AG08396 (cell line): ENCODE measurements at regions not wholly inside any gene's neighbourhood (a gene's known extent, or its start where the extent isn't known, plus 50 kb on each side); places are given as distances from the start of the nearest gene placed in this dataset.

Experiments
- DNase-seq: peaks from one replicate; pipeline ENCODE4 v3.0.0; 2012; ENCODE audit warnings: low spot score, mixed read lengths

DNA sequence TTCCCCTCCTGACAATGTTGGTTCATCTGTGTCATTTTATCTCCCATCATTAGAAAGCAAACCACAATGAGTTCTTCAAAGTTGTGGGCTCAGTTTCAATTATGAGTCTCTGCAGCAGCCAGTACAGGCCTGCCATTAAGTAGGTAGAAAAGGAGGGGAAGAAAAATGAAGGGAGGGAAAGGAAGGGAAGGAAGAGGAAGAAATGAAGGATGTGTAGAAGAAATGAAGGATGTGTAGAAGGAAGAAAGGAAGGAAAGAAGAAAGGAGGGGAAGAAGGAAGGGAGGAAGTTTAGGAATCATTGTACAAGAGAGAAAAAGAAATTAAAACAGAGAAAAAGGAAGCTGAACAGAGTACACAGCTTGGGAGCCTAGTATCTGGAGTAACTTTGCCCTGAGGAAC, 498.3 kb upstream of the DAB1 start:
- no peak for DNase-seq

DNA sequence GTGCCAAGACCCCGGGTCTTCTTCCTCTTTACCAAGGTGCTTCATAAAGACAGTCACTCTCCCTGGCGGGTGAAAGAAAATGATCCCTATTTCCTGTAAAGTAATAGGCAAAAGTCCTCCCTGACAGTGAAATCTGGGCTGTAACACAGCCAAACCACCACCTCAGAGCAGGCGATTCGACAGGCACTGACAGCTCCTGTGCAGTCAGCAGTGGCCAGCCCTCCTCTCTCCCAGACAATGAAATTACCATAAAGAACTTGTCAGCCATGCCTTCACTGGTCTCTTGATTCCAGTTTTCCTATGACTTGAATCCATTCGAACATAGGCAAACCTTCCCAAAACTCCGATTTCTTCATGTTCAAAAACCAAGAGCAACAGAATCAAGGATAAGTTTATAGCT, 492.2 kb upstream of the DAB1 start:
- no peak for DNase-seq

DNA sequence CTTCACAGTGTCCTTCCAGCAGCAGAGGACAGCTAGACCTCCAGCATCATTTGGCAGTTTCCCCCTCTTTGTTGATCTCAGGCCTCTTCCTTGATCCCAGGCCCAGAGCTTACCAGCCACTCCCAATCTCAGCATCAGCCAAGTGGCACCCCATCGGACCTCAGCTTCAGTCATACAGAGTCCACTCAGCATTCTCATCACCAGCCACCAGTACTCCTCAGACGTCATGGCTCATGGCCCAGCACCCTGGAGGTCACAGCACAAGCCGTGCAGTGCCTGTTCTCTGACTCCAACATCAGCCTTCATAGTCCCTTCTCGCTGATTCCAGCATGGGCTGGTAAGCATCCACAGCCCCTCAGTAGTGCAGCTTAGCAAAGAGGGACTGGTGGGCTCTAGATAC, 487.6 kb upstream of the DAB1 start:
- no peak for DNase-seq

DNA sequence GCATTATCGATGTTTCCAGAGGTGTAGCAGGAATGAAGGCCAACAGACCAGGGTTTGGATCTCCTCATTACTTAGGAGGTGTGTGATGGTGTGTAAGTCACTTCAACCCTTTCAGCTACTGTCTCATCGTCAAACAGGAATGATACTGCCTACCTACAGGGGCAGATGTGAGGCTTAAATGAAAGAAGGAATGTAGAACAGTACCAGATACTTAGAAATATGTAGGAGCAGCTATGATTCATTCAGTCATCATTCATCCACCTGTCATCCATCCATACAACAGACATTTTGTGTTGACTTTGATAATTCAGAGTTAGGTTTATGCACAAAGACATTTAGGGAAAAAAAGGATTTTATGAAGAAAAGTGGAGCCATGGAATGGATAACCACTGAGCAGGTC, 486.9 kb upstream of the DAB1 start:
- DNase-seq, result no peak

DNA sequence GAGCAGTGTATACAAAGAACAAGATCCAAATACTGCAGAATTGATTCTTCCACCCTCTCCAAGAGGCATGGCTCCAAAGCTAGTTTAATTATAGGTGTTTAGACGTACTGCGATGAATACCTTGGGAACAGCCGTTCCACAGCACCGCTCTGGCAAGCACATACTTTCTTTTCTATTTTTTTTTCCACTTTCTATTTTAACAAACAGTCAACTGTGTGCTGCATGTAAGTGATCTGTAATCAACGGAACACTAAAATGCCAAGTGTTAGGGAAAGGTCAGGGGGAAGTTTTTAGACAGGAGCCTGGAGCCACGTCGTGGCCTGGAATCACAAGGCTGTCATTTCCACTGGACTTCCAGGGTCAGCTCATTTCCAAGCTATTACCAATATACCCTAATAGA, 486.4 kb upstream of the DAB1 start:
- DNase-seq, result no peak

DNA sequence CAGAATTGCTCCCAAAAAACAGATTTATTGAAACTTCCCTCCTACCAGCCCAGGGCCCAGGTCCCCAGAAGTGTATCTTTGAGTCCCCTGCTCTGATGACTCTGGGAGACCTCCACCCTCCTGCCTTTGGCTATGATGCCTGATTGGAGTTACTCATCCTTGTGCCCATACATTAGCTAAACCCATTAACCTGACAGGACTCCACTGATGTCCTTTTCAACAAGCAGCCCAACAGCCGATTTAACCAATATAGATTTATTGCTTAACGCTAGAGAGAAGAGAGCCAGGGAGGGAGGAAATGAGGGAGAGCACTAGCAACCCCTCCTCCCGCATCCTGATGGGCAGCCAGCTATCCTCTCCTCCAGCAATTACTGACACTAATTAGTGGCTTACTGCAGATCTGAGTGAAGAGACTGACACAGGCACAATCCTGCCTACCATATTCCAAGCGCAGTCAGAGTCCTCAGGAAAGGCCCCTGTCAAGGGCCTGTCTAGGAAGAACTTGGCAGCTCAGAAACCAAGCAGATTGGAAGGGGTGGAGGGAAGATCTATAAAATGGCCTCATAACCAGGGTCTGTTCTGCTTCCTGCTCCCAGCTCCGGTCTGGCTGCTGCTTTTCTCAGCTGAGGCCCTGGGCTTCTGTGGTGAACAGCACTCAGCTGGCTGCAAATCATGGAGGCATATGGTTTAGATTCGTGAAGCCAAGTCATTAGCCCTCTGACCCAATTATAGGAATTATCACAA, 484.5 kb upstream of the DAB1 start:
- no peak for DNase-seq

DNA sequence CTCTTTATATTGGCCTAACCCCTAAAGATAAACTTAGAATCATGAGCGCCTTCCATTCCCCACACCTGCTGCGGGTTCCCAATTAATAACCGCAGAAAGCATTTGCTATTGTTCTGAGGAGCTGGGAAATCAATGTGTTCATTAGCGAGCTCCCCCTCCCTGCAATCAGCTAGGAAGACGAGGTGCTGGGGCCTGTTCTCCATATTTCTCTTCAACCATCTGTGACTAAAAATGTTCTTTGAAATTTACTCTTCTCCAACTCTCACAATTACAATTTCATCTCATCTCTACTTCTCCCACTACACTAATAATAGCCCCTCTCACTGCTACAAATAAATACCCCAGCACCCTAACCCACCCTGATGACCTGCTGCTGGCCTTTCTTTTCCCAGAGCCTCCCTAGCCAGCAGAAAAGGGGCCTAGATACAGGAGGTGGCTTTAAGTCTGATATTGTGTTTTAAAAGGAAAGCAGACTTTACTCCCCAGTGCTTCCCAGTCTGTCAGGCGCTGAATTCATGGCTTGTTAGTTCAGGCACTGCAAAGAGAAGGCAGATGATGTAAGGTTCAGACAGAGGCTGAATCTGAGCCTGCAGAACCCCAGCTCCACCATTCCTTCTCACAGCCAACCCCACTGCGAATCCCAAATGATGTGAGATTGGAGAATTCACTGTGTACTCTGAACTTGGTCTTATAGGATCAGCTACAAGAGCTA, 477.5 kb upstream of the DAB1 start:
- no peak for DNase-seq

DNA sequence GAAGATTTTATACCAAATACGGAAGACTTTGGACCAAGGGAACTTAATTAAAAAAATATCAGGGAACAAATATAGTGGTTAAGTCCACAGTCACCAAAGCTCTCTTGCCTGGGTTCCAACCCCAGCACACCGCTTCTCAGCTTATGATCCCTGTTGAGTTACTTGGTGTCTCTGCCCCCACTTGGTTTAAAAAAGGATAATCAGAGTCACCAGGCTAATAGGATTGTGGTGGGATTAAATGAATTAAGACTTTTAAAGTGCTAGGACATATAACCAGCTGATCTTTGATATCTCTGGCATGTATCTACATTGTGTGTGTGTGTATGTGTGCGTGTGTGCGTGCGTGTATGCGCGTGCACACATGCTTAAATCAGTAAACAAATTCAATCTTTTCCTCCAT, 474.7 kb upstream of the DAB1 start:
- DNase-seq, result no peak

DNA sequence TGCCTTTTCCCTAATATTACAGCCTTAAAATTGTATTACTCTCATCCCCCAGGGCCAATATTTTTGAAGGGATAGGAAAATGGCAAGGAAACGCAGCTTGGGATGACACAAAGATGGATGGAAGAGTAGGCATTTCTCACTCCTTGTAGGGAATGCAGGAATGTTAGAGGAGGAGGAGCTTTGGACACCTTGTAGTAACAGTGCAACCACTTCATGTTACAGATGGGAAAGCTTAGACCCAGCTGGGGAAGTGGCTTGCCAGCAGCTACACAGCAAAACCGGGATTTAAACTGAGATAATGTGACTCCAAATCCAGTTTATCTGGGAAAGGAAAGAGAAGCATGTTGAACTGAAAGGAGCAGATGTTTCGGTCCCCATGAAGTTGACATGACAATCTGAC, 473.7 kb upstream of the DAB1 start:
- DNase-seq, result no peak

DNA sequence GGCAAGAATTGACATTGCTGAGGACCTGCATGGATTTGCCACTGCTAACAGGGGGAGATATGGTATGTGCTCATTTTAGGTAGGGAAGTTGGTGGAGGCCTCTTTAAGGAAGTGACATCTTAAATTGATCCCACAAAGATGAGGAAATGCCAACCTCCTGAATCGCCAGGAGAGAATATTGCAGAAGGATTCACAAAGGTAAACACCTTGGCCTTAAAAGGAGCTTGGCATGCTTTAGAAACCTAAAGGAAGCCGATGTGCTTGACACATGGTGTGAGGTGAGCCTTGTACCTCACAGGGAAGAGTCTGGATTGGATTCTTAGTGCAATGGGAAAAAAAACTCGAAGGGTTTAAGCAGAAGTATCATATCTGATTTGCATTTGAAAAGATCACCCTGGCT, 470.5 kb upstream of the DAB1 start:
- DNase-seq, result no peak

DNA sequence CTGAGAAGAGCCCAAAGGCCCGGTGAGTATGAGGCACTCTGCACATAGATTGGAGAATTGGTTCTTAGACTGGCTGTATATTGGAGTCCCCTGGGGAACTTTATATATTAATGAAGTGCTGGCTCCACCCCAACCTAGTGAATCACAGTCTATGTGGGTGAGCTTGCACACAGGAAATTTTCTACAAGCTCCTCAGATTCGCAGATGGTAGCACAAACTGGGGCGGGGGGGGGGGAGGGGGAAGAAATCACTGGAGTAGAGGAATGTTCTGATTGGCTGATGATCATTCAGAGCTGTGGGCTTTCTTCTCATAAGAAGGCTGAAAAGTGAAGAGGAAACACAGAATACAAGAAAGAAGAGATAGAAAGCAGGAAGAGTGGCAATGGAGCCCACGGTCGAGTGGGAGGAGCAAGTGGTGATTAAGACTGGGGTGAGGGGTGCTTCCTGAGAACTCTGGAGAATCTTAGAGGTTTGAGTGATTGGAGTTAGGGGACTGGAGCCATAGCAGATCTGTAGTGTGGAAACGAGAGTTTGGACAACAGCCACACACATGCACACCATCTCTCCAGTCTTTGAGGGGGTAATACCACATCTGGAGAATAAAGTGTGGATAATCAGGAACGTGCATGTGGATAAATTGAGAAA, 465.9 kb upstream of the DAB1 start:
- no peak for DNase-seq

DNA sequence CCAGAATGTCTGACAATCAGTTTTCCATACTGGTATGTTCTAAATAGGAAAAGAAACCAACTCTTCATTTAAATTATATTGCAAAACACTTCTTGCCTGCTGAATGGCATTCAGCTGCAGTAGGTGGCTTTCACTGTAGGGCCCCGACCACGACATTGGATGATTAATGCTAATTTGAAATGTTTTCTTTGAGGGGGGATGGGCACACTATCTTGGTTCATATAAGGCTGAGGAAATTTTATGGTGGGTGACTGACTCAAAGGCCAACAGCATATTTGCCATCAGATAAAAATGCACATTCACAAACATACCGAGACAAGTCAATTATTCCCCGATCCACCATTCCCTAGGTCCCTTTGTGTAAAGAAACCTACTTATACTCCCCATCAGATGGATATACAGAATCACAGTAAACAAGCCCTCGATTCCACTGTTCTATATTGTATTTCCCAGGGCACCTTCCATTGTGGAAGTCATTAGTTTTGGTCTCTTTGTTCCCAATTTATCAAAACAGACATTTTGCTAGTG, 464.2 kb upstream of the DAB1 start:
- DNase-seq, result no peak

DNA sequence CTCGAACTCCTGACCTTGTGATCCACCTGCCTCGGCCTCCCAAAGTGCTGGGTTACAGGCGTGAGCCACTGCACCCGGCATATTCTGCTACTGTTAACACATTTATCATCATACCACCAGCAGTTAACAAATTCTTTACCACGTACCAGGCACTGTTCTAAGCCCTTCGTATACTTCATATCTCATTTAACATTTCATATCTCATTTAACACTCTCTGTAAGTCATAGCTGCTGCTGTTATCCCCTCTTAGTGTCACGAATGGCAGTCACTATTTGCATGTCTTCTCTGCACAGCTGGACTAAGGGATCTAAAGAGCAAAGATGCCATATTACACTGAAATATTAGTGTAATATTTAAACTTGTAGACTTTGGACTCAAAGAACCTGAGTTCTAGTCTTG, 462.5 kb upstream of the DAB1 start:
- no peak for DNase-seq

DNA sequence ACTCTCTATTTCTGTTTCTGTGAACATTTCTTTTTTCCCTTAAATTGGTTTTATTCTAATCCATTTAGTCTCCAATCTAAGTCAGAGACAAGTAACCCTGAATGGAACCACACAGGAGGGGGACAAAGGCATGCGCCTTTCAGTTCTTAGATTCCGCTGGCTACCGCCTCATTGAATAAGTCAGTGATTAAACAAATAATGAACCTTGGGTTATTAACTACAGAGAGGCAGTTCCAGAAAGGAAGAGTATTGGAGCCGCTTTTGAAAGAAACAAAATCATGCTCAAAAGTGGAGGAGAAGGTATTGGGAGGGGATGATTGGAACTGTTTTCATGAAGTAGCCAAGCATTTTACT, 459.8 kb upstream of the DAB1 start:
- no peak for DNase-seq

DNA sequence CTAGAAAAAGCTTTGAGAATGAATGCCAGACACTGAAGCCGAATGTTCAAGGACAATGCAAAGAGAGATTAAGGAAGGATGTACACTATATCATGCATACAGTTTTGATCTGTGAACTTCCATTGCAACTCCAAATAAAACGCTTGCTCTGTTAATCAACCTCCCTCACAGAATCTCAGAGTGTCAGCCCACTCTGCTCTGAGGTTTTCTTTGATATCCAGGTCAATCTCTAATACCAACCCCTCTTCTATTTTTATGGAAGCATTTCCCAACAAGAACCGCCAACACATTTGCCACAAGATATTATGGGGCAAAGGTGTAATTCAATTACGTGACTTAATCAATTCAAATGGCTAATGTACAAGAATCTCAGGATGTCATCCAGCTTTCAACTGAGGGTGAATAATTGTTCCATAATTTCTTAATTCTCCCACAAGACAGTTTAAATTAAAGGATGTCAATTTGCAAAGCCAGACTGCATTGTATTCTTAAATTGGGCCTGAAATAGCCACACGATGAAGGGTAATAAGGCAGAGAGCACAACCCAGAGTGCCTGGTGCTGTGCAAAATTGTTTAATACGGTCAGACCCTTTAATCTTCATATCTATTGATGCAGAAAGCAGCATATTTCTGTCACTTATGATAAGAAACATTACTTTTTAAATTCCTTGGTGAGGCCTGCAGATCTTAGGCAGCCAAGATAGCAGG, 459.2 kb upstream of the DAB1 start:
- DNase-seq, result no peak

DNA sequence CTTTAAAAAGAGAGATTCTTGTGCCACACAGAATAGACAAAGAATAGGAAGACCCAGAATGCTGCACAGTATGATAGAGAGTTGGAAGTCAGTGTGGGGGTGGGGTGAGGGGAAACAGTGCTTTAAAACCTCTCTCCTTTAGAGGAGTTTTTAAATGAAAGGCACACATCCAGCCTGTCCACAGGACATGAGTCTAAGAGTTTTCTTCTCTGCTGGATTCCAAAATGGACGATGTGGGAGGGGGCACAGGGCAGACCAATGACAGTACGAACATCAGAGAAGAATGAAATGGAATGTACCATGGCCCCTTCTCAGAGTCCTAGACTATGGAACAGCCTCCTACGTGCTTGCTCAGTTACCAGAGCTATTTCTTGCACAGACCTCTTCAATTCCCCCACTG, 458.2 kb upstream of the DAB1 start:
- no peak for DNase-seq

DNA sequence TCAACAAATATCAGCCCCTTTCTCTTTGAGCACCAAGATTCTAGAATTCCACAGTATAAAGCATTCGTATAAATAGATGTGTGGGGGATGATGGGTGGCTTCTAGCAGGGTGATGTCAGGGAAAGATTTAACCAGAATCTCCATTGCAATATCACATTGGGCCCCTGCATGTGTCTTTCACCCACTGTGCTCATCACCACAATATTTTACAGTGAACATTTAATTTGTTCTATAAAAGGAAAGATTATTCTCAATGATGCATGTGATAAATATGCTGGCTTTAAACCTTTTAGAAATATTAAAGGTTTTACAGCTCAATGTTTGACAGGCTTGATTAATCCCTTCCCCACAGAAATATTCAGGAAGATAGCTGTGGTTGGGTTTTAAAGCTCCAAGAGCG, 457.8 kb upstream of the DAB1 start:
- DNase-seq, result no peak

DNA sequence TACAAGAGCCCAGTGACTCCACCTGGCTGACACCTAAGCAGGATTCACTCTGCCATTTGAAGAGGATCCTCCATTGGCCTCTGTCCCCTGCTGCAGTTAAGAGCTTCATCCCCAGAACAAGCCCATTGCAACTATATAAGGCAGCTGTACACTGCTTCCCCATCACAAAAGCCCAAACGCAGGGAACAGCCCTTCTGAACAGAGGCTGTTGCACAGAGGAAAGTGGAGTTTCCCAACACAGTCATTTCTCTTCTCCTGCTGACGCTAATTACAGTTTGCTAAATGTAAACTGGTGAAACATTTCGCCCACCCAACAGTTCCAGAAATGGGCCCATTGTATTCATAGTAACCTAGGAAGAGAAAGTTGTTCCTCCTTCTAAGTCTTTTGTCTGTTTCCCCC, 455.8 kb upstream of the DAB1 start:
- no peak for DNase-seq

DNA sequence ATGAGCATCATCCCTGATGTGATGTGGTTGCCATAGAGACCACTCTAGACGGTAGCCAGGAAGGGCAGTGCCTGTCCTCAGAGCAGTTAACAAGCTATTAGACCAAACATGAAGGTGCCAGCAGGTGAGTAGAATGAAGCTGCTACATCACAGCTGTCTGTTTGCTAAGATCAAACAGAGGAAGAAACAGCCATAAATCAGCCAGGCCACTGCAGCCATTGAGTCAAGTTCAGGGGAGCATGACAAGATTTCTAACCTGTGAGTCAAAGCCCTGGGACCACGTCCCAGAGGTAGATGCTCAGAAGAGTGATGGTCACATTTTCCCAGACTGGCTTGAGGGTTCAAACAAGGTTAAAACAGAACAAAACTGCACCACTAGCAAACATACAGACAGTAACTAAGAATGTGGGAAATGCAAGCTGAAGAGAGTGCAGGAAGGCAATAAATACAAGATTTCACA, 450.6 kb upstream of the DAB1 start:
- no peak for DNase-seq

DNA sequence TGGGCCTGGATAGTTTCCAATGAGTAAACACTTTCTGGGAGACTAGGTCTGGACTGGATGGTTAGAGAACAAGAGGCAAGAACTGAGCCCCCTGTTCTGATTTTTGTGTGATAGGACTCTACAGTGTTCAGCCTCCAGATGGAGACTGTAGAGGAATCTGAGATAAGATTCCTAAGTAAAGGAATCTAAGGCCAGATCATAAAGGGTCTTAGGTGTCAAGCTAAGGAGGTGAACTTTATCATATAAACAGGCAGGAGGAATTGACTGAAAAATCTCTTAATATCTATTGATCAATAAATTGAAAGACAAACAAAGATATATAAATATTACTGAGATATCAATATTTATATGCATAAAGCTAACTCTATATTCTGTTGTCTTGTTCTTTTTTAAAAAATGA, 449.1 kb upstream of the DAB1 start:
- DNase-seq, result no peak

DNA sequence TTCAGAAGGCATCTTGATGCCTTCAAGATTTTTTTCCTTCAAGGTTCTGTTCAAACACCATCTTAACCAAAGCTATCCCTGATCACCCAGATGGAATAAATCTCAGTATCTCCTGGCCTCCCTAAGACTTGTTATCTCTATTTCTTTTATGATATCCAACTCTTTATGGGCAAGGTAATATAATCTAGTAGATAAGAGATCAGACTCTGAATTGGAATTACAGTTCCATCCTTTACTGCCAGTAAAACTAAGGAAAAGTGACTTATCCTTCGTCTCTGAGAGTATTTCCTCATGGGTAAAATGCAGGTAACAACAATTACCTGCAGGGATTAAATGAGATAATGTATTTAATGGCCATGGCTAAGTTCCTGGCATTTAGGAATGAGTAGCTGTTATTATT, 445.0 kb upstream of the DAB1 start:
- no peak for DNase-seq

DNA sequence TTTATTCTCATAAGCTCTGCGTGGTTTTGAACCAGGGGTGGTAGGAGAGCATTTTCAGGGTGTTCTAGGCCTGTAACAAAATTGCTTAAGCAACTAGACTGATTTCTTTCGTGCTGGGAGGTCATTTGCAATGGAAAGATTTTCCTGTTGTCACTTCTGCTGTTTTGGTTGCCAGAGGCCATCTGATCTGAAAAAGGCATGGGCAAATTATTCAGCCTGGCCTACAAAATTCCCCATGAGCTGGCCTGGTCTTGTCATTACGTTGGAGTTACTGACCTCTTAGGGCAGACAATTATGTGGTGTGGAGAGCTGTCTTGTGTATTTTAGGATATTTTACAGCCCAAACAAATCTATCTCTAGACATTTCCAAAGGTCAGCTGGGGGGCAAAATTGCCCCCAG, 444.4 kb upstream of the DAB1 start:
- no peak for DNase-seq

DNA sequence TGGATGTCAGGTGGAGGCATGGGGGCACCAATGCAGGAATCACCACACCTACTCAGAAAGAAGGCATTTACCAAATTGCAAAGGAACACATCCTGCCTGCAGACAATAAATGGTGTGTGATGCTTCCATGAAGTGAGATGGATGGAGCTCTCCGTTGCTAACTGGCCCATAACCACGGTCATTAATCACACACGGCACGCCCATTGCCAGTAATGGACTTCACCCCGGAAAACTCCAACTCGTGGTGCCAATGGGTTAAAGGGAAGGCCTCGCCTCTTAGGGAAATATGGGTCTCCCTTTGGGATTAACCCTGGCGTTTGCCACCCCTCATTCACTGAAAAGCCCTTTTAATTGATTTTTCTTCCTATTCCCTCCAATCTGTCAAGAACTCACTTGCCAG, 443.1 kb upstream of the DAB1 start:
- no peak for DNase-seq
